Activated CD4-positive, alpha-beta T cell treated with anti-CD3 and anti-CD28 coated beads, Interleukin-2, amount 10 ng/mL, durations not matched to agents 24 days and 14 days (primary cell): ENCODE measurements at regions not wholly inside any gene's neighbourhood (a gene's known extent, or its start where the extent isn't known, plus 50 kb on each side); places are given as distances from the start of the nearest gene placed in this dataset.

Experiments used
- DNase-seq: peaks from one replicate; pipeline ENCODE4 v3.0.0; 2022
- H3K27ac Mint-ChIP-seq: one replicate; pipeline ENCODE4 v1.8.0; 2022; ENCODE audit warnings: mild to moderate bottlenecking, mixed read lengths
- H3K27me3 Mint-ChIP-seq: one replicate; pipeline ENCODE4 v1.8.0; 2022; ENCODE audit warnings: mixed read lengths
- H3K36me3 Mint-ChIP-seq: one replicate; pipeline ENCODE4 v1.8.0; 2022; ENCODE audit warnings: low read depth, mild to moderate bottlenecking, mixed read lengths
- H3K4me1 Mint-ChIP-seq: one replicate; pipeline ENCODE4 v1.8.0; 2021; ENCODE audit warnings: mixed read lengths
- H3K4me3 Mint-ChIP-seq: one replicate; pipeline ENCODE4 v1.8.0; 2022; ENCODE audit warnings: mild to moderate bottlenecking, moderate library complexity, mixed read lengths
- H3K9me3 Mint-ChIP-seq: one replicate; pipeline ENCODE4 v1.8.0; 2021; ENCODE audit warnings: mixed read lengths
- intact Hi-C: fragments of 100-400 bp; cut with micrococcal nuclease; formaldehyde crosslinking; loops from one replicate; pipeline ENCODE4 v1.15.1; 2023

DNA sequence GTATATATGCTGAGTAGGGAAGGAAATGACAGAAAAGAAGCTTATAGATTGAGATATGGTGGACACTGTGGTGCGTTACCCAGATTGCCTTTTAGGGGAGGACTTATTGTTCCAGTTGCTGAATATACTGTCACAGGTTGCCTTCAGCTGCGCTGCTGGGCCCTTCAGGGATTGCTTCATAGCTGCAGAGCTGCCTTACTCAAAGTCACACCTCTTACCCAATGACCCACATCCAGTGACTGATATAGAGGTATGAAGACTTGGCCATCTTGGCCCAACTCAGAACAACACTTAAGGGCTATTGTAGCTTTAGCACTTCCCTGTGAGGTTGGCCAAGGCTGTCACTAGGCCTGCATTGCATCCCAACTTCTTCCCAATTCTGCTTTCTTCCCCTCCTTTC is 63.4 kb upstream of the TMEM164 start:
- H3K4me1 Mint-ChIP-seq: no peaks in the 10 kb centered on the region
- H3K27ac Mint-ChIP-seq: no peak overlapping the region
- H3K27me3 Mint-ChIP-seq: peaks cover 6% of the 10 kb centered on the region
- H3K4me3 Mint-ChIP-seq: no peak overlapping the region
- no peaks in the 10 kb centered on the region for H3K9me3 Mint-ChIP-seq
- H3K36me3 Mint-ChIP-seq: no peaks in the 10 kb centered on the region
- no peak for DNase-seq
- intact Hi-C loops: no loop called here

DNA sequence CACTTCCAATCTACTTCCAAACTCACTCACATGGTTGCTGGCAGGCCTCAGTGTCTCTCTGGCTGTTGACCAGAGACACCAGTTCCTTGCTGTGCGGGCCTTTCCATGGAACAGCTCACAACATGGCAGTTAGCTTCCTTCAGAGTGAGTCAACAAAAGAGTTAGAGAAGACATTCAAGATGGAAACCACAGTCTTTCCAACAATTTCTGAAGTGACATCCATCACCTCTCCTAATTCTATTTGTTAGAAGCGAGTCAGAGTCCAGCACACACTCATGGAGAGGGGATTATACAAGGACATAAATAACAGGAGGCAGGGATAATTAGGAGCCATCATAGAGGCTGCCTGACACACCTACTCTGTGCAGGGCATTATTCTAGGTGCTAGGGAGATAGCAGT is 62.5 kb upstream of the TMEM164 start:
- Mint-ChIP-seq H3K4me3 (no peak overlapping the region), H3K9me3 (no peaks in the 10 kb centered on the region), H3K27me3 (peaks cover 6% of the 10 kb centered on the region), H3K27ac (no peak overlapping the region), H3K4me1 (no peaks in the 10 kb centered on the region), H3K36me3 (no peaks in the 10 kb centered on the region)
- intact Hi-C loops: no loop called here
- DNase-seq: no peak

DNA sequence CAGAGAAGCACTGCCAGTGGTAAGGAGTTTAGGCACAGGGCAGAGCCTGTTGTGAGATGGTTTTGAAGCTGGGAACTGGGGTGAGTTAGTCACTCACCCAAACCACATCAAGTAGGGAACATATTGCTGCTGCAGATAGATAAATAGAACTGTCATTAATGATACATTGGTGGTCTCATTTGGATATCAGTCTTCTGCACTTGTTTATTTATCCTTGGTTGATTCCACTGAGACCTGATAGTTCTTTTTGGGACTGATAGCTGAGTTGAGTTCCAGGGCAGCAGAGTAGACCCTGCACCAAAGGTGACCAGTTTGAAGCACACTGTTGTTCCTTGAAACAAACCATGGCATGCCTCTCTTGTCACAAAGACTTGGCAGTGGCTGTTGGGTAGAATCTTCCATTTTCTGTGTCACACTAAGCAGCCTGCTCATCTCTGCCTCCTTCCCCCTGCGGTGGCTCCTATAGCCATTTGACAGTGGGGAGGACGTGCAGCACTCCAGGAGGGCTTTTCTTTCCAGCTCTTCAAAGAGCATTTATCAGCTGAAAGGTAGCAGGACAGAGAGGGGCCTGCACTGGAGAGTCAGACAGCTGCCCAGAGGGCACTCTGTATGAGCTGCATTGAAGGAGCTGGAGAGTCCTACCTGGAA is 59.7 kb upstream of the TMEM164 start:
- peaks cover 3% of the 10 kb centered on the region for H3K27me3 Mint-ChIP-seq
- H3K9me3 Mint-ChIP-seq: no peaks in the 10 kb centered on the region
- no peaks in the 10 kb centered on the region for H3K36me3 Mint-ChIP-seq
- no peak for DNase-seq
- no peak overlapping the region for H3K27ac Mint-ChIP-seq
- H3K4me1 Mint-ChIP-seq: no peaks in the 10 kb centered on the region
- no peak overlapping the region for H3K4me3 Mint-ChIP-seq
- intact Hi-C loops: no loop called here

DNA sequence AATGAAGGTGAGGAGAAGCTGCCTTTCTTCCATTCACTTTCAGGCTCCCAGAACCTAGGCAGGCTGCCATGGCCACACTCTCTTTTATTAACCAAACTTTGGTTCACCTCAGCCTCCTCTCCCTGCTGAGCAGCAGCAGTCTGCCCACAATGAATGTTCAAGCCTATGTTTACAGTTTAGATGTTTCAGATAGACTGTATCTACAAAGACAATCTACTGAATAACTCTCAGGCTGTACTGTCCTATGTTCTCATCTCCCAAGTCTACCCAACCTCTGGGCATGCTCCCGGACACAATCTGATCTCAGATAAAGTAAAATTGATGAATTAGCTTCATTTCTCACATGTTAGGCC is 59.2 kb upstream of the TMEM164 start:
- Mint-ChIP-seq H3K9me3 (no peaks in the 10 kb centered on the region), H3K27ac (no peak overlapping the region), H3K36me3 (no peaks in the 10 kb centered on the region), H3K27me3 (peaks cover under 1% of the 10 kb centered on the region), H3K4me1 (no peaks in the 10 kb centered on the region), H3K4me3 (no peak overlapping the region)
- intact Hi-C loops: no loop called here
- DNase-seq: no peak

DNA sequence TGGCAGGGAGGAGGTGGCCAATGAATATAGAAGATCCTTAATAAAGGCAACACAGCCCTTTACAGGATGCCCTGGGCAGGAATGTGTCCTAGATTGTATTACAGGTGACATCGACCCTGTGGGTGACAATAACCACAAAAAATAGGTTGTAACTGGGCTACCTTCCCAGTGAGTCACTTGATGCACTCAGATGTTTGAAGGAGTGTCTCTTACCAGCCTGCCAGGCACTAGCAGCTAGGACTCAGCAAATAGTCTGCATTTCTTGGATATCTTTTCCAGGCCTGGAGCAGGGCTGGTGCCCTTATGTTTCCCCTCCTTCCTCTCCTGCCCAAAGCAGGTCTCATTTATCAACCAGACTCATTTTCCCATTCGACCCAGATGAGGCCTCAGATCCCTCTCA is 50.9 kb upstream of the TMEM164 start:
- Mint-ChIP-seq H3K36me3 (no peaks in the 10 kb centered on the region), H3K4me1 (peaks cover 9% of the 10 kb centered on the region), H3K9me3 (peaks cover 7% of the 10 kb centered on the region), H3K4me3 (no peak overlapping the region), H3K27ac (no peak overlapping the region), H3K27me3 (no peaks in the 10 kb centered on the region)
- intact Hi-C loops: no loop called here
- DNase-seq: no peak

DNA sequence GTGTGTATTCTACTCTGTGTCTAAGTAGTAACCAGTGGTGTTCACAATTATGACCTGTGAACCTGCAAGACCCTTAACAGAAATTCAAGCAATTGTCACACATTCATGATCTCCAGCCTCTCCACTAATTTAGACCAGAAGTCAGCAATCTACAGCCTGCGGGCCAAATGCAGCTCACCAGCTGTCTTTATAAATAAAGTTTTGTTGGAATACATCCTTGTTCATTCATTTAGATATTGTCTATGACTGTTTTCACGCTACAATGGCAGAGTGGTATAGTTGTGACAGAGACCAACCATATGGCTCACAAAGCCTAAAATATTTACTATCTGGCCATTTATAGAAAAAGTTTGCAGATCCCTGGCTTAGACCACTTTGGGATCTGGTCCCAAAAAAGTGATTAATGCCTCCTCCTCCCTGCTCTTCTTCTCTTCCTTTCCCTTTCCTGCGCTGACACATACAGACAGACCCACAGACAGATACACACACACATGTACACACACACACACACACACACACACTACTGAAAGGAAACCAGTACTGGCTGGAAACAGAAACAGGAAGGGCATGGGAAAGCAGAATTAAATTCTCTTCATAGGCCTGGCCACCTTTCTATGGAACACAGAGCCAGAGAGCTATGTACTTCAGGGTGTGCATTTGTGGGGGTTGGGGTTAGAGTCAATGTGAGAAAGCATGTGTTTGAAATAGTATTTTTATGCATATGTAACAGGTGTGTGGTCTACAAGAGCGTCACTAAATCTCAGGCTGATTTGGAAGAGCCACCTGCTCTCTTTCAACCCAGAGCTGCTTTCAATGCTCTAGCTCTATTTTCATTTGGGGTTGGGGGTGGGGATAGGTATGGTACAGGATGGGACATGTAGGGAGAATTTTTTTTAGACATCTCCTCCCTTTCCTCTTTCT is 49.7 kb upstream of the TMEM164 start:
- Mint-ChIP-seq H3K4me3 (no peak overlapping the region), H3K27ac (no peak overlapping the region), H3K9me3 (peaks cover 7% of the 10 kb centered on the region), H3K4me1 (peaks cover 11% of the 10 kb centered on the region), H3K27me3 (no peaks in the 10 kb centered on the region), H3K36me3 (no peaks in the 10 kb centered on the region)
- no peak for DNase-seq
- intact Hi-C loops: no loop called here
